Psoas muscle (tissue), 7 donors: ENCODE measurements at regions not wholly inside any gene's neighbourhood (a gene's known extent, or its start where the extent isn't known, plus 50 kb on each side); places are given as distances from the start of the nearest gene placed in this dataset.

ENCODE experiments used
- ATAC-seq, 4 donors: fragments of 200-7000 bp; cut with Tn5 transposase; one replicate each; pipeline ENCODE4 v1.9.1; 2020; ENCODE audit warnings: moderate library complexity in 3 of 4, mild to moderate bottlenecking in 2 of 4
- DNase-seq, 2 donors: peaks; one replicate each; pipeline ENCODE4 v3.0.0-alpha.2; 2020
- H3K27ac ChIP-seq: fragments of 200-600 bp; one replicate; pipeline ENCODE4 v1.8.0; 2022
- H3K27me3 ChIP-seq, 3 donors: fragments of 200-600 bp in 1 of 3; one replicate each; pipeline versions ENCODE4 v1.6.1 to v1.8.0; 2013 to 2022; ENCODE audit warnings: low read length in 2 of 3, mild to moderate bottlenecking in 2 of 3, moderate library complexity in 1 of 3; ENCODE audit not compliant: insufficient read depth in 3 of 3
- H3K36me3 ChIP-seq, 2 donors: fragments of 200-600 bp in 1 of 2; one replicate each; pipeline versions ENCODE4 v1.6.1 to v1.8.0; 2013 to 2022; ENCODE audit warnings: low read depth in 1 of 2, mild to moderate bottlenecking in 1 of 2, moderate library complexity in 1 of 2; ENCODE audit not compliant: insufficient read depth in 1 of 2
- H3K4me1 ChIP-seq: fragments of 200-600 bp; one replicate; pipeline ENCODE4 v1.8.0; 2022
- H3K4me3 ChIP-seq: fragments of 200-600 bp; one replicate; pipeline ENCODE4 v1.8.0; 2022; ENCODE audit warnings: mild to moderate bottlenecking
- H3K9me3 ChIP-seq: fragments of 200-600 bp; one replicate; pipeline ENCODE4 v1.8.0; 2022
- CTCF ChIP-seq: fragments of 200-600 bp; IDR thresholded peaks from one replicate; pipeline ENCODE4 v1.8.0; 2022; ENCODE audit warnings: antibody characterized with exemption
- WGBS, 3 donors: extraction: QIAGEN DNeasy Blood & Tissue Kit; methylation state at CpG; one replicate each; pipeline versions ENCODE4 v1.1.6 to v1.1.7; 2013; 5-methylcytosine and 5-hydroxymethylcytosine counted together
- intact Hi-C, 2 donors: fragments of 100-400 bp; cut with DNase I; formaldehyde crosslinking; loops; one replicate each; pipeline versions ENCODE4 v1.11.0 to v1.14.2; 2022
- donor health status: healthy with polysubstance abuse.
- donor health status: DM: no; HTN: no; CAD: no; lungs with moderate emphysema.
- donor health status: Bipolar disorder and iron deficiency.
- donor health status: healthy.
- donor health status: DM: yes; HTN: yes; CAD: no.
- donor health status: DM: no; HTN: no; CAD: no.
- donor health status: DM: yes; HTN: yes; CAD: no.

GRCh38 chr5:168024306-168024705 lies 267.1 kb upstream of the WWC1 start:
- no peak overlapping the region for H3K4me3 ChIP-seq
- TF ChIP-seq CTCF: no peak
- DNase-seq (no peak), ATAC-seq (no peak)
- WGBS, 3 donors: 40 to 62% (median 49%) methylated on average over 7 of the region's 7 CpGs
- H3K36me3 ChIP-seq: no peaks in the 10 kb centered on the region
- H3K27ac ChIP-seq: no peak overlapping the region
- no peaks in the 10 kb centered on the region for H3K4me1 ChIP-seq
- intact Hi-C loops: no loop called here
- peaks cover 0 to 13% (median 0%) of the 10 kb centered on the region in 3 donors for H3K27me3 ChIP-seq
- H3K9me3 ChIP-seq: no peaks in the 10 kb centered on the region

GRCh38 chr5:168027007-168027406 lies 264.4 kb upstream of the WWC1 start:
- intact Hi-C loops: no loop called here
- Histone ChIP-seq H3K27me3 (peaks cover 0 to 13% (median 0%) of the 10 kb centered on the region in 3 donors), H3K9me3 (no peaks in the 10 kb centered on the region), H3K27ac (no peak overlapping the region), H3K4me3 (no peak overlapping the region), H3K36me3 (no peaks in the 10 kb centered on the region), H3K4me1 (no peaks in the 10 kb centered on the region)
- DNase-seq (no peak), ATAC-seq (no peak)
- WGBS, 3 donors: 47 to 51% (median 50%) methylated on average over 6 of the region's 6 CpGs
- no peak for TF ChIP-seq CTCF

GRCh38 chr5:168030912-168031311 lies 260.5 kb upstream of the WWC1 start:
- WGBS, 3 donors: 55 to 65% (median 63%) methylated on average over 2 of the region's 2 CpGs
- Histone ChIP-seq H3K27ac (no peak overlapping the region), H3K4me3 (no peak overlapping the region), H3K4me1 (no peaks in the 10 kb centered on the region), H3K27me3 (no peaks in the 10 kb centered on the region), H3K36me3 (no peaks in the 10 kb centered on the region), H3K9me3 (no peaks in the 10 kb centered on the region)
- no peak for TF ChIP-seq CTCF
- ATAC-seq (no peak), DNase-seq (no peak)
- intact Hi-C loops: no loop called here

GRCh38 chr5:168031614-168032013 lies 259.8 kb upstream of the WWC1 start:
- WGBS, 3 donors: 56 to 63% (median 62%) methylated on average over 1 of the region's 1 CpG
- TF ChIP-seq CTCF: no peak
- no peaks in the 10 kb centered on the region for H3K9me3 ChIP-seq
- ATAC-seq (no peak), DNase-seq (no peak)
- H3K27me3 ChIP-seq: no peaks in the 10 kb centered on the region
- H3K4me3 ChIP-seq: no peak overlapping the region
- H3K36me3 ChIP-seq: no peaks in the 10 kb centered on the region
- no peak overlapping the region for H3K27ac ChIP-seq
- intact Hi-C loops: no loop called here
- no peaks in the 10 kb centered on the region for H3K4me1 ChIP-seq

GRCh38 chr5:168039039-168039438 lies 252.4 kb upstream of the WWC1 start:
- no peak for DNase-seq
- no peaks in the 10 kb centered on the region for H3K4me1 ChIP-seq
- ATAC-seq: no peak
- H3K36me3 ChIP-seq: no peaks in the 10 kb centered on the region
- H3K4me3 ChIP-seq: no peak overlapping the region
- no peak for TF ChIP-seq CTCF
- no peaks in the 10 kb centered on the region for H3K9me3 ChIP-seq
- WGBS, 3 donors: 75 to 78% (median 76%) methylated on average over 13 of the region's 13 CpGs
- intact Hi-C loops: no loop called here
- H3K27ac ChIP-seq: no peak overlapping the region
- H3K27me3 ChIP-seq: no peaks in the 10 kb centered on the region
